ENCODE measurements at regions not wholly inside any gene's neighbourhood (a gene's known extent, or its start where the extent isn't known, plus 50 kb on each side); places are given as distances from the start of the nearest gene placed in this dataset.

DNA sequence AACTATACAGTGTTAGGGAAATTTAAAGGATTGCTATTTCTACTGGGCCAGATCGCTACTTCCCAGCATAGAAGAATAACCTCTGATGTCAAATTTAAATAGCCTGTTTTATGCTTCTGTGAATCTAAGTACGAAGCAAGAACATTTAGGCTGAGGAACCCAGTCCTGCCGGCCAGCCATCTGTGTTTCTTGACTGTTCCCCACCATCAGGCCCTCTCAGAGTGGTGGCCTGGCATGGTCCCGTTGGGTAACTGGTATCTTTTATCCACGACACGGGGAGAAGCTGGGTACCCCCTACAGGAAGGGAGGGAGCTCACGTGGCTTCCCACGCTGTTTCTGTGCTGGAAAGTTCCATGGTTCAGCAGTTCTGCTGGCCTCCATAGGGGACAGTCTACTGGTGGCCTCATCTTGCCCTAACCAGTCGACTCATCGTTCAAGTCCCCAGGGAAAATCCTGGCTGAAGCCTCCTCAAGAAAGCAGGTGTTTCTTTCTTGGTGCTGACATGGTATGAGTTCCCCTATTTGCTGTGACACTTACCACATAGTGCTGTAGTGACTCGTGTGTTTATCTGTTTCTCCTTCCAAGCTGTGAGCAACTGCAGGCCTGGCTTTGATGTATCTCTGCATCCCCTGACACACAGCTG is 201.7 kb upstream of the NLRP1 start:
- TF ChIP-seq, protein P1, sequence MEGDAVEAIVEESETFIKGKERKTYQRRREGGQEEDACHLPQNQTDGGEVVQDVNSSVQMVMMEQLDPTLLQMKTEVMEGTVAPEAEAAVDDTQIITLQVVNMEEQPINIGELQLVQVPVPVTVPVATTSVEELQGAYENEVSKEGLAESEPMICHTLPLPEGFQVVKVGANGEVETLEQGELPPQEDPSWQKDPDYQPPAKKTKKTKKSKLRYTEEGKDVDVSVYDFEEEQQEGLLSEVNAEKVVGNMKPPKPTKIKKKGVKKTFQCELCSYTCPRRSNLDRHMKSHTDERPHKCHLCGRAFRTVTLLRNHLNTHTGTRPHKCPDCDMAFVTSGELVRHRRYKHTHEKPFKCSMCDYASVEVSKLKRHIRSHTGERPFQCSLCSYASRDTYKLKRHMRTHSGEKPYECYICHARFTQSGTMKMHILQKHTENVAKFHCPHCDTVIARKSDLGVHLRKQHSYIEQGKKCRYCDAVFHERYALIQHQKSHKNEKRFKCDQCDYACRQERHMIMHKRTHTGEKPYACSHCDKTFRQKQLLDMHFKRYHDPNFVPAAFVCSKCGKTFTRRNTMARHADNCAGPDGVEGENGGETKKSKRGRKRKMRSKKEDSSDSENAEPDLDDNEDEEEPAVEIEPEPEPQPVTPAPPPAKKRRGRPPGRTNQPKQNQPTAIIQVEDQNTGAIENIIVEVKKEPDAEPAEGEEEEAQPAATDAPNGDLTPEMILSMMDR (IDR thresholded peaks at IDR 0.05; ENCODE audit: borderline replicate concordance, extremely low read depth, low read length, poor library complexity, severe bottlenecking): no peak
- TF ChIP-seq EZH2 (IDR thresholded peaks at IDR 0.05; ENCODE audit: borderline replicate concordance, low read depth, low read length, severe bottlenecking): no peak
